ENCODE measurements at regions not wholly inside any gene's neighbourhood (a gene's known extent, or its start where the extent isn't known, plus 50 kb on each side); places are given as distances from the start of the nearest gene placed in this dataset.

- no CpG with 5 or more reads among the region's 4 CpGs for WGBS (ENCODE audit: extremely low coverage, insufficient read length, low lambda C conversion rate)
- no peak for DNase-seq
Measured at GRCh38 chr7:45514944-45515343, 59.2 kb upstream of the ADCY1 start.

More at GRCh38 chr7:45514944-45515343, 59.2 kb upstream of the ADCY1 start:
- Histone ChIP-seq H3T11ph (ENCODE audit: low read length) (no peak overlapping the region), H3K4me1 (ENCODE audit: insufficient read depth, low read length) (peaks cover 2% of the 10 kb centered on the region; the same call in 1 of the 2 replicates), H3K27me3 (ENCODE audit: insufficient read depth, low read length) (no peaks in the 10 kb centered on the region), H2BK15ac (ENCODE audit: low read depth, low read length) (no peak overlapping the region), H4K91ac (ENCODE audit: insufficient read length, low read depth, low read length) (no peak overlapping the region), H3K79me1 (ENCODE audit: insufficient read depth, low read depth, low read length, poor library complexity, severe bottlenecking) (no peaks in the 10 kb centered on the region), H4K8ac (replicated peaks; ENCODE audit: insufficient read length, low read depth, low read length) (no peak overlapping the region), H3K27ac (ENCODE audit: insufficient read length, low read depth, low read length) (no peak overlapping the region), H2BK12ac (ENCODE audit: insufficient read length, low read depth, low read length) (no peak overlapping the region), H4K20me1 (ENCODE audit: control insufficient read depth, insufficient read depth, insufficient read length) (no peaks in the 10 kb centered on the region), H2BK5ac (ENCODE audit: insufficient read length, low read length) (no peak overlapping the region), H2BK120ac (ENCODE audit: low read depth, low read length, poor library complexity, severe bottlenecking) (no peak overlapping the region), H3K14ac (ENCODE audit: insufficient read depth, low read length) (no peak overlapping the region), H2BK20ac (ENCODE audit: low read depth, low read length, poor library complexity, severe bottlenecking) (no peak overlapping the region), H3K79me2 (ENCODE audit: insufficient read depth, low read length) (no peaks in the 10 kb centered on the region), H3K9me3 (ENCODE audit: control insufficient read depth, low read depth, low read length) (no peaks in the 10 kb centered on the region), H3K4me2 (ENCODE audit: insufficient read depth, insufficient read length, low read length) (no peak overlapping the region), H4K5ac (ENCODE audit: insufficient read length, low read depth, low read length) (no peak overlapping the region), H3K23ac (ENCODE audit: insufficient read length, low read depth, low read length) (no peak overlapping the region), H2AFZ (ENCODE audit: low read length) (no peak overlapping the region), H3K4ac (ENCODE audit: low read depth, low read length) (no peak overlapping the region), H3K9ac (ENCODE audit: extremely low read depth, insufficient read length, low read length) (no peak overlapping the region), H3K18ac (ENCODE audit: insufficient read length, low read depth, low read length) (no peak overlapping the region), H2AK5ac (ENCODE audit: insufficient read length, low read length) (no peak overlapping the region), H3K23me2 (ENCODE audit: insufficient read length, low read depth, low read length, poor library complexity, severe bottlenecking) (no peaks in the 10 kb centered on the region), H3K56ac (ENCODE audit: insufficient read length, low read depth, low read length) (no peak overlapping the region)
- H3K36me3 Mint-ChIP-seq (ENCODE audit: insufficient read depth in 1 of 3, low read depth in 3 of 3): peaks cover 2 to 27% (median 5%) of the 10 kb centered on the region in 3 experiments; a peak in 4 of 7 replicates
- no peak overlapping the region for H3K4me3 Mint-ChIP-seq
- peaks cover 23 to 29% of the 10 kb centered on the region in 2 experiments for H3K9me3 Mint-ChIP-seq
- H3K27me3 Mint-ChIP-seq (ENCODE audit: low read depth): no peaks in the 10 kb centered on the region; the same call in 1 of the 2 replicates
- TF ChIP-seq CTCF (conservative IDR thresholded peaks at IDR 0.05): no peak
- peak overlapping the region in 2 of 3 experiments; percentile 20 to 87; a peak in 2 of 7 replicates for H3K27ac Mint-ChIP-seq
- peaks cover 22 to 23% of the 10 kb centered on the region in 2 experiments for H3K4me1 Mint-ChIP-seq
